HG03039 (cell line): ENCODE measurements at regions not wholly inside any gene's neighbourhood (a gene's known extent, or its start where the extent isn't known, plus 50 kb on each side); places are given as distances from the start of the nearest gene placed in this dataset.

Experiments used
- ATAC-seq: cut with Tn5 transposase; IDR thresholded peaks from one replicate; pipeline ENCODE4 v1.9.1; 2021; ENCODE audit warnings: mild to moderate bottlenecking, moderate library complexity; ENCODE audit not compliant: unreplicated experiment

DNA sequence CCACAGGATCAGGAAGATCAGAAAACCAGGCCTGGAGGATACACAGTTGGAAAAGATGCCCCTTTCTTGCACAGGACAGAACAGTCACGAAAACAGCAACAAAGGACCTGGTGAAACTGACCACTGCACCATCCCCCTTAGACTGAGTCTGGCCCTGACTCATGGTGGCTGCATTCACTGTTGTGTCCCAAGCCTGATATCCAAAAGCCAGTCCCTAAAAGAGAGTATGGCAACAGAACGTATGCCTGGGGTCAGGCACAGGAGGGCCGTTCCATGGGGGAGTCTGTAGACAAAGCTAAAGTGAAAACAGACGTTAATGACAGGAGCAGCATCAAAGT is 301.1 kb upstream of the NBEA start:
- no peak for ATAC-seq

DNA sequence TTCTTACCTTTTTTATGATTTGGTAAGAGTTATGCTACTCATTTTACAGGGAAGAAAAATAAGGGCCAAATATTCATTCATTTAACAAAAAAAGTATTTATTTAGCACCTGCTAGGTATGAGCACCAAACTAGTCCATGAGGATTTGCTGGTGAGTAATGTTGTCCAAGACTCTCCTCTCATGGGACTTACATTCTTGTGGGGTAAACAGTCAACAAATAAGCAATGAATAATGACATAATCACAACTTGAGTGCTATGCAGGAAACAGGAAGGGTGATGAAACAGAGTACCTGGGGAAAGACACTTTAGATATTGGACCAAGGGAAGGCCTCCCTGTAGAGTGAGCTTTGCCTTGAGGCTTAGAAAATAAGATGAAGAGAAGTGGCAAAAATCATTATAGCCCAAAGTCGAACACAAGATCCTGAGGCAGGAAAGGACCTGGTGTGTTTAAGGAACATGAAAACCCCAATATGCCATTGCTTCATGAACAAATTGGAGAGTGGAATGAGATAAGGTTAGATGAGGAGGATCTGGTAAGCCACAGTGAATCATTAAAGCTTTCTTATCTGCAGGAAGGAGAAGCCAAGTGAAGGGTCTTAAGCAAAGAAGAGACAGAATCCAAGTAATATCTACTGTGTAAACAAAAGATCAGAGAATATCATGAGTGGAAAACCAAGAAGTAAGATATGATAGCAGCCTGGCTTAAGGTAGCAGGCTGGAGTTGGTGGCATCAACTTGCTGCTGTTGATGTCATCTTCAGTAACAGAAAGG is 294.5 kb upstream of the NBEA start:
- ATAC-seq, result no peak

DNA sequence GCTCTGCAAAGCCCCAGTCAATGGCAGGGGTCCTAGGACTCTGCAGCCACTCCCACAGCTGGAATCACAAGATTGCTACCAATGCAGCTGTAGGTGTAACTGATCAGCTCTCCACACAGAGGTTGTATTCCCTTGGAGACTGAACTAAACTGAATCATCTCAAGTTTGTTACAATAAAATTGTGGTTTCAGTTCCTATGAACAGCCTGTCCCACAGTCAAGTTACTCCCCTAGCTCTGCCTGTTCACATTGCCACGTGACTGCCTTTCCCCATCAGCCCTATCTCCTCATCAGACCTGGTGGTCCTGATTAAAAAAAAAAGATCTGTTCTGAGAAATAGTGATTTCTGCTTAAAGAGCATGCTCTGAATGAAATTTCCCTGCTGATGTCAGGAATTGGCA is 287.9 kb upstream of the NBEA start:
- no peak for ATAC-seq

DNA sequence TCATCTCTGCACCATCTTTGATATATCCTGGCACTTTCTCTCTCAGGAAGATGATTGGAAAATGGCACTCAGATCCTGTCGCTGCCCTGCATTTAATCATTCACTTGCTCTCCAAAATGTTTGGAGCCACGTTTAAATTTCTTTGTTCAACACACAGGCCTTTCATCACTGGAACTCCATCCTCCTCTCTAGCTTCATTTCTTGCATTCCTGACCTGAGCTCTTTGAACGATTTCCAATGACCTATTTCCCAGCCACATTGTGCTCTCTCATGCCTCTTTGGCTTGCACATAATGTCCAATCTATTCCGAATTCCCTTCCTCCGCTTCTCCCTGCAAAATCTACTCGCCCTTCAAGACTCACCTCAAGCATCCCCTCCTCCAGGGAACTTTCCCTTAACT is 287.4 kb upstream of the NBEA start:
- ATAC-seq, result no peak

DNA sequence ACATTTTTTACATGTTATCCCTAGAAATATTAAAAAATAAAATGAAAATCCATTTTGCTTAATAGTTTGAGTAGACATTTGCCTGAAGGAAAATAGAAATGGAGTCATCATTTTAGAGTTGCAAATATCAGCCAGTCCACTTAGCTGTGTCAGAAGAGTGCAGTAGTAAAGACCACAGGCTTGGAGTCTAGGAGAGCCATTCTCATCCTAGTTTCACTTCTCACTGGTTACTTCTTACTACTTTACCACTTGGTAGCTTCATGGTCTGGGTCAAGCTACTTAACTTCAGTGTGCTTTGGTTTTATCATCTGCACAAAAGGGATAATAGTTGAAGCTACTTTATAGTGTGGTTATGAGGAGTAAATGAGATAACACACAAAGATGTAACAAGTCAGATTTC is 286.5 kb upstream of the NBEA start:
- no peak for ATAC-seq

DNA sequence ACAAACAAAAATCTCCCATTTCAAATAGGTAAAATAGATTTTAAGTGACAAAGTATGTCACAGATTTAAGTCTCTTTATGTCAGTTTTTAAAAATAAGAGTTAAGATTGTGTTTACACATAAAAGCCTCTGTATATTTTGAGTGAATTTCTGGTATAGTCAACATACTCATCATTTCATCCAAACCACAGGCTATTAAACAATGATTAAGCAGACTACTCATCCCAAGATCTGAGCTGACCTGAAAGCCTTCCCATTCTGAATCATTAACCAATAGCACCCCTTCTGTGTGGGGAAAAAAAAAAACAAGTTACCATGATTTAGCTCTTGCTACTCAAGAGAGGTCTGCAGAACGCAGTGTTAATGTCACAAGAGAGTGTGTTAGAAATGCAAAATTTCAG is 284.4 kb upstream of the NBEA start:
- ATAC-seq, result no peak

DNA sequence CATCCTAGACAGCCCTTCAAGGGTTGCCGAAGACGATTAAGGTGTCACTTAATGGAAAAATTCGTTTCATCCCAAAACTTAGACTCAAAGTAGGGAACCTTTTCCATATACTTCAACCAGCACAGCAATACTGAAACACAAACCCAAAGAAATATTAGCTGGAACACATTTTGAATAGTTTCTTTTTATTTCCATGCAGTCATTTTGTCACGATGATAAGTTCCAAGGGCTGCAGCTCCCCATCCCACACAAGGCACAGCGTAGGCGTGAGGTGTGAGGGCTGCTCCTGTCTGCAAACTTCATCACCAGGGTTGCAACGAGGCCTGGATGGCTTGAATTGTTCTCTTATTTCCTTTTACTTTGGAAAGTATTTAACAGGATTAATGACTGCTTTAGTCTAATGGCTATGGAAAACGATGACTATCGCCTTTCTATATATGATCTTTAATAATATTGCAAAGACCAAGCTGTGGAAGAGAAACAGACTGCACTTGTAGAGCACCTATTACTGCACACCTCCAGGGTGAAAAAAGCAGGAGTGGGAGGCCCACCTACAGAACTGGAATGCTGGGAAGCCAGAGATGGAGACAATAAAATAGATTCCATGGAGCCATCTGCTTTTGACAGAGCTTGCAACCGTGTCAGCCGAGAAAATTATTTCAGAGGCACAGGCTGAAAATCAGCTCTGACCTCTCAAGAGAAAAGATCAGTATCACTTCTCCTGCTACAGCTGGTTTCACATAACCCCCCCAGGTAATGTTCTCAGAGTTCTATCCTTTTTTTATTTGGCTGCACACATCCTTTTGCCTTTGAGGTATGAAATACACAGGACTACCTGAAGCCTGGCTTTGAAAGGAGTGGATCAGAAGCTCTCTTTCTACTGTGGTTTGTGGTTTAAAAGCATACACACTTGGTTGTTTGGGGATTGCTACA is 274.5 kb upstream of the NBEA start:
- ATAC-seq, result no peak

DNA sequence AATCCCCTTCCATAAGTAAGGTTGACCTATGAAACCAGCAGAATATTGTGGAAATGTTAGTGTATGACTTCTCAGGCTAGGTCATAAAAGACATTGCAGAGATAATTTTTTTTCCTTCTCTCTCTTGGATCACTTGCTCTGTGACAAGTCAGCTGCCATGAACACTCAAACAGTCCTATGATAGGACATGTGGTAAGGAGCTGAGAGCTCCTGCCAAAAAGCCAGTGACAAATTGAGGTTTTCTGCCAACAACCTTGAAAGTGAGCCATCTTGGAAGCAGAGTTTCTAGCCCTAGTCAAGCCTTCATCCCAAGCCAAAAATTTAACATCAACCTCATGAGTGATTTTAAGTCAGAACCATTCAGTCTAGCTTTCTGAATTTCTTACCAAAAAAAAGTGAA is 270.9 kb upstream of the NBEA start:
- no peak for ATAC-seq

DNA sequence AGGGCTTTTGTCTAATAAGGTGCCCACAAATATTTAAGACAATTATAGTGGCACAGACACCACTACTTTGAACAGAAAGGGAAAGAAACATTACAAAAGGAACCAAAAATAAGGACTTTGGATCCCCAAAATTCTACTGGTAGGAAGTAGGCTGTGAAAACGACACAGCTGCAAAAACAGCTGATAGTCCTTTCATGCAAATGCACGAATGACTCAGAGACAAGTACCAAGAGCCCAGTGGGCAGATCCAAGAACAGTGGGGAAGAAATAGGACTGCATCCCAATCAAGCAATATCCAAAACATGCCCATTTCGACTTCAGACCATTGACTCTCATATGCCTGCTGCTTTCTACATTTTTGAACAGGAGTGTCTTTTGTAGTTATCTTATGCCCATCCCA is 269.4 kb upstream of the NBEA start:
- ATAC-seq, result no peak

DNA sequence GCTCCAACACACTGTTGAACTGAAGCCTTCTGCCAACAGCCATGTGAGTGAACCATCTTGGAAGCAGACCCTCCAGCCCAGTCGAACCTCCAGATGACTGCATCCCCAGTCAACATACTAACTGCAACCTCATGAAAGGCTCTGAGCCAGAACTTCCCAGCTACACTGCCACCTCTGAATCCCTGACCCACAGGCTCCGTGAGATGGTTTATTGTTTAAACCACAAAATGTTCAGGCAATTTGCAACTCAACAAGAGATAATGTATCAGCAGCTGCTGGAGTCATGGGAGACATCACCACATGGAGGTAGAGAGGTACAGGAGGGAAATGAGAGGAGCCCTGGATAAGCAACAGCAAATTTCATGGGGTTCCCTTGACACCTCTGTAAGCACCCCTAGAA is 266.4 kb upstream of the NBEA start:
- no peak for ATAC-seq

DNA sequence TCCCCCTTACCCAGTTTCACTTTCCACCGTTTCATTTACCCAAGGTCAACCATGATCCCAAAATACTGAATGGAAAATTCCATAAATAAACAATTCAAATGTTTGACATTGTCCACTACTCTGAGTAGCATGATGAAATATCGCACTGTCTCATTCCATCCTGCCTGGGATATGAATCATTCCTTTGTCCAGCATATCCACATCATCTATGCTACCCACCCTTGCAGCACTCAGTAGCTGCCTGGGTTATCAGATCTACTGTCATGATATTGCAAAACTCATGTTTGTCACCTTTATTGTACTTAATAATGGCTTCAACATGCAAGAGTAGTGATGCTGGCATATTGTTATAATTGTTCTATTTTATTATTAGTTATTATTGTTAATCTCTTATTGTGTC is 263.9 kb upstream of the NBEA start:
- ATAC-seq, result no peak

DNA sequence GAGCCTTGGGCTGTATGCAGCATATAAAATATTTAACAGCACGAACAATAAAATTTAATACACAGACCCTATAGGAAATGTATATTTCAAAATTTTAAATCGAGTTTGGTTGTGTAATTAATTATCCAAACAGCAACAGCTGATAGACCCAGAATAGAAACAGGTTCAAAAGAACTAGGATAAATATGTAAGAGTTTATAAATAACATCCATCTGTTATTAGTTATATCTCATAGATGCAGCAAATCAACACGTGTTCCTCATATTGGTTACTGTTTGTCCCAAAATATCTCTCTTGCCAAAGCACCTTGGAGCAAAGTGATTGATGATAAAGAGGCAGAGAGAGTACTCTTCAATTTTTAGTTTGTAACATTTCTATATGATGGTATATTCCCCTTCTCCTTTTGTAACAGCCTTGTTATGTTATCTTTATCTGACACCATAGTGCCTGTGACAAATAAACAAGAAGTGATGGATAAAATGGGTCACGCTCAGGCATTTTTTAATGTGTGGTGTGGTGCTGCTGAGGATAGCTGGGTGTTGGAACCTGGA is 260.6 kb upstream of the NBEA start:
- no peak for ATAC-seq

DNA sequence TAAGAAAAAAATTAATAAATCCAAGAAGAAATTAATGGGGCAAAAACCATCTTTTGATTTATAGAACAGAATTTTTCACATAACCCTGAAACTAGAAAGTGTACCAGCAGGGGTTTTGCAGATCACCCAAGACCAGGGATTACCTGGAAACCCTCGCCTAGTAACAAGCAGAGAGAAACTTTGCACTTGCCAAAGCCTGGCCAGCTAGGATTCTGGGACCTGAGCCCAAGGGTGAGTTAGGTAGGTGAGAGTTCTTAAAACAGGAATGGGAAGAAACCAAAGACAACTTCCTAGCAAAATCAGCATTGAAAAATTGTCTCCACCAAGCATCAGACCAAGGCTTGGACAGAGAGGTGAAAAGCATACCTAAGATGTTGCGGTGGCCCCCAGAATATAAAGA is 247.0 kb upstream of the NBEA start:
- no peak for ATAC-seq

DNA sequence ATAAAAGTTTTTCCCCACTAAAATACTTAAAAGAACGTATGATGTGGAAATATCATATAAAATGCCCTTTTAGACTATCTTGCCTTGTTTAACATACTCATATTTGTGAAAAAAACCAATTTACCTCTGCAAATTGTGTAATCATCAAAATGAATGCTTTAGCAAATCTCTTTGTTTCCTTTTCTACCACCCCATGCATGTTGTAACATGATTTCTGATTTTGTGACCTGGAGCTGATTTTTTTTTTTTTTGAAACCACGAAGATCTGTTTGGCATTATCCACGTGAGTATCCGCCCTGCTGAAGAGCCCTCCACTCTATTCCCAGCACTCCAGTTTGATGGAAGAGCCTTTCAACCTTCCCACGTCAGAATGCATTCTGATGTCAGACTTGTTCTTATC is 245.8 kb upstream of the NBEA start:
- no peak for ATAC-seq

DNA sequence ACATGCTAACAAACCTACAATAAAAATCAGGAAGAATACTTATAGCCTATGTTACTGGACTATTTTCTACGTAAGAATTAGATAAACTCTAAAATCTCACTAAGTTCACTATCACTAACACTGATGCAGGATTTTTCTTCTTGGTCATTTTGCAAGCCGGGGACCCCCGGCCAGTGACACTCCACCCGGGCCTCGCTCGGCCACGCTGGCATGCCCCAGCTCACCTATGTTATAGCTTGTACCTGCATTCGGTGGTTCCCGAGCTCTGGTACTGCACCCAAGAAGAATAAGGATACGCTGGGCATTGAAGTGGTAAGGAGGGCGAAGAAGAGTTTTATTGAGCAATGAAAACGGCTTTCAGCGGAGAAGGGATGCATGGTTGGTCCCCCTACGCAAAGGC is 245.3 kb upstream of the NBEA start:
- ATAC-seq, result no peak

DNA sequence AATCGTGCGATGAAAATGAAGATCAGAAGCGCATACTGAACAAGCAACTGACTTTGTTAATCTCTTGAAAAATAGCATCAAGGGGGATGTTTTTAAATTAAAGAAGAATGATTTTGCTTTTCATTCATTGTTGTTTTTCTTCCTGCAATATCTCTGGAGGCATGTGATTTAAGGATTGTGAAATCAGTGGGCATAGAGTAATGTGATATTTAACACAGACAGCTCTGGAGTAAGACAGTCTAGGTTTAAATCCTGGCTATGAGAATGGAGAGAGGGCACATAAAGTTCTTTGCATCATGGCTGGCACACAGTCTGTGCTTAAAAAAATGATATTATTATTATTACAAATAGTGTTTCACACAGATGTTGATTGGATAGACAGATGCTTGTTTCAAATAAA is 243.1 kb upstream of the NBEA start:
- ATAC-seq, result no peak

DNA sequence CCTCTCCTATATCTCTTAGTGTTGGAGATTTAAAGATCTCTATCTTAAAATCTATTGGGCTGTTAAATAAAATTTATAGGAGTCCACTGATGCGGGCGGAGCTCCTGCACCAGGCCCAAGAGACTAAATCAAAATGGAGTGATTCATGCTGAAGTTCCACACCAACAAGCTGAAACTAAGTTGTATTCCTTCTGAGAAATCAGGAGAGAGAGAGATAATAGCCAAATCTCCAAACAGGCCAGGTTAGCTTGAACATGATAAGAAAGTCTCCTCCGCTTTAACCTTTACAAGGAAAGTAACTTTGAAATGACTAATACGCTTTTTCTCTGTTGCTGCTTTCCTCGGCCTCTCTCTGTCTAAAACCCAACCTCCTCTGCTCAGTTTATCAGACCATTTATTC is 241.9 kb upstream of the NBEA start:
- no peak for ATAC-seq

DNA sequence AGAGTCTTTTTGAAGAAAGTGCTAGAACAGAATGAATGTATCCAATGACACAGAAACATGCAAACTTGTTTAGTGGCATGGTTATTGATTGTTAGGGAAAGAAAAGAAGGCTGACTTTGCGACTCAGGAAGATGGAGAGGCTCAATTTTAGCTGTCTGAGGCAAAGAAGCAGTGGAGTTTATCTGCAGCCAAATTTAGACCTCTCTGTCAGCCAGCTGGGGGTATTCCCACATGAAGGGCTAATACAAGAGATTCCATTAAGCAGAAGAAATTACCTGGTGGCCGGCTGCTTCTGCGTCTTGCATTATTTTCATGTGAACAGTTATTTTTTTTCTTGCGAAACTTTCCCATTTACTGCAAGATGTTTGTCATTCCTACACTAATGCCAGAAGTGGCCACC is 240.2 kb upstream of the NBEA start:
- ATAC-seq, result no peak

DNA sequence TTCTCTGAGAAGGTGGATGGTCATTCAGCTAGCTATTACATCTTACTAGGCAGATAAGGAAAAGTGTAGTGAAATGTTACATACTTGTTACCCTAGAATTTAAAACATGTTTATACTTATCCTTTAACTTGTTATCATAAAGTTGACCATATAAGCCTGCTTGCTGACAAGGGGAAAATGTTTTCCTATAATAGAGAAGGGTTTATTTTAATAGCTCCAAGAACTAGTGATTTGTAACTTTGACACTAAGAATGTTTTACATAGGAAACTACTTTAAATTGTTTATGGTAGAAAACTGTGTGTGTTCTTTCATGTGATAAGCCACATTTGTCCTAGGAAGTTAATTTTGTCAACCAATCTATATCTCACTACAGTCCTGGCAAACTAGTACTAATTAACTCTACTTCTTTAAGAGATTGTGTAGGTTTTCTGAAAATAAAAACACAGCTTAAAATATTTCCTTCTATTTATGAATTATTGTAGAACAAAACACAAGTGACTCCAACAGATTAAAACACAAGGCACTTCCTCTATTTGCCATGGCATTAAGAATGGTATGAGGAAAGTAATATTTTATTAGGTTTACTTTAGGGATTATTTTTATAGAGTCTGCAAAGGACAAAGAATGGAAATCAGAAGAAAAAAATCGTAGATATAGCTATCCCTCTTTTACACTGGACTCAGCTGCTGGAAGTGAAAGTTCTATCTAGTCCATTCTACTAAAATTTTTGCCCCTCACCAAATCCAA is 233.3 kb upstream of the NBEA start:
- ATAC-seq, result no peak

DNA sequence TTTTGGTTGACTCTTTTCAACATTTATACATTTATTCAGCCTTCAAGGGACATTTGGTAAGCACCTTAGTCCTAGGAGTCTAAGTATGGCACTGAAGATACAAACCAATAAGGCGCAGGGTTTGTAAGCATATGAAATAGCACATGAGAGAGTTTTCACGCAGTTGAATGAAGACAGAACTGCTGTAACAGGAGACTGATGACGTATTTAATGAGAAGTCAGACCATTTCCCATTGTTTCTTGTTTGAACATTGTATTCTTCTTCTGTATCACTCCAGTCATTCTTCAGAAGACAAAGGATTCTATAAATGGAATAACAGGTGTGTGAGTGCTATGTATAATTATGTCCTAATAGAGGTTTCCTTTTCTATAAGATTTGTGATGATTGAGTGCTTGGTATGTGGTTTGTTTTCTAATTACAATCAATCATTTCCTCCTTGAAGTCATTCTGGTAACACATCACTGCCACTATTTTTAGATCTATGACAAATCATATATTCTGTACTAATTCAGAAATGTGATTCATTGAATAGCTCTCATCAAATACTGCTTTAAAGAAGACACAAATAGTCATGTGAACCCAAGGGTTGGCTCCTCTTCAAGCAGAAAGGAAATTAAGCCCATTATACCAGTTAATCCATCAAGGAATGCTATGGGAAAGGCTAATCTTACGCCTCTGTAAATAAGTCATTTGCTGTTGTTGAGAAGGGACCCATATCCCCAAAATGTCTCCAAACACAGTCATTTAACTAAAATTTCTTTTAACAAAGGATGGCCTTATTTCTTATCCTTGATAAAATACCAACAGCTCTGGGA is 222.8 kb upstream of the NBEA start:
- ATAC-seq, result no peak

DNA sequence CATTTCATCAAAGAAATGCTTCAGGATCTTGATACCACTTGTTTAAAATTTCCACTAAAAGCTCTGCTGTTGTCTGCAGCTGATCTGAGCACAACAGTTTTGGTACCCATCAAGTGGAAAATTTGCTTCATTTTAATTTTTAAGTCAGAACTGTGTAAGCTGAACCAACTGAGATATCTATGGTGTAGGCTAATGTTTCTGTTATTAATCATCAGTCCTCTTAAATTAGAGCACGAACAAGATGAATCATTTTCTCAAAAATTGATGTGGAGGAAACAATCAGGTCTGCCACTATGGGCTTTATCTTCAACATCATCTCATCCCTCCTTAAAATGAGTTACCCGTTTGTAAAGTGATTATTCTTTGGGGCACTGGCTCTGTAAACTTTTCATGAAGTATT is 221.5 kb upstream of the NBEA start:
- no peak for ATAC-seq
